ENCODE measurements at regions not wholly inside any gene's neighbourhood (a gene's known extent, or its start where the extent isn't known, plus 50 kb on each side); places are given as distances from the start of the nearest gene placed in this dataset.

DNA sequence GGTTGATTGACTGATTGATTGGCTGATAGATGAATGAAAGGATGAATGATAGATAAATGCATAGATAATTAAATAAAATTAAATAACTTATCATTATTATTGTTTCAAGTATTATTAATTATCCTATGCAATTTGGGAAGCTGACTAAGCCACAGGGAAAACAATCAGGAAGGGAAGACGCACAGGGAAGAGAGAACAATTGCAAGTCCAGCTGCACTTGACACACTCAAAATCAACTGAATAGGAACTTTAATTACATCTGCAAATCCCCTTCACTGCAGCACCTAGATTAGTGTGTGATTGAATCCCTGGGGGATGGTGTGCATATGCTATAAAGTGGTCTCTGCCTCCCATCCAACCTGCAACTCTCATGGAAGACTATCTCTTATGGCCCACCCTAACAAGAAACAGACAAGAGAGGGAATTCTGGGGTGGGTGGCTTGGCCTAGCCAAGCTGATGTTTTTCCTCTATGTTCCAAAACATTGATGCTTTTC is 161.1 kb upstream of the FGGY start:
- no peaks in the 10 kb centered on the region for H3K36me3 ChIP-seq (ENCODE audit: insufficient read depth, low read length, poor library complexity, severe bottlenecking)
- POLR2A ChIA-PET (ENCODE audit: low non-redundant PET), result no interaction called here
- TF ChIP-seq, protein P1, sequence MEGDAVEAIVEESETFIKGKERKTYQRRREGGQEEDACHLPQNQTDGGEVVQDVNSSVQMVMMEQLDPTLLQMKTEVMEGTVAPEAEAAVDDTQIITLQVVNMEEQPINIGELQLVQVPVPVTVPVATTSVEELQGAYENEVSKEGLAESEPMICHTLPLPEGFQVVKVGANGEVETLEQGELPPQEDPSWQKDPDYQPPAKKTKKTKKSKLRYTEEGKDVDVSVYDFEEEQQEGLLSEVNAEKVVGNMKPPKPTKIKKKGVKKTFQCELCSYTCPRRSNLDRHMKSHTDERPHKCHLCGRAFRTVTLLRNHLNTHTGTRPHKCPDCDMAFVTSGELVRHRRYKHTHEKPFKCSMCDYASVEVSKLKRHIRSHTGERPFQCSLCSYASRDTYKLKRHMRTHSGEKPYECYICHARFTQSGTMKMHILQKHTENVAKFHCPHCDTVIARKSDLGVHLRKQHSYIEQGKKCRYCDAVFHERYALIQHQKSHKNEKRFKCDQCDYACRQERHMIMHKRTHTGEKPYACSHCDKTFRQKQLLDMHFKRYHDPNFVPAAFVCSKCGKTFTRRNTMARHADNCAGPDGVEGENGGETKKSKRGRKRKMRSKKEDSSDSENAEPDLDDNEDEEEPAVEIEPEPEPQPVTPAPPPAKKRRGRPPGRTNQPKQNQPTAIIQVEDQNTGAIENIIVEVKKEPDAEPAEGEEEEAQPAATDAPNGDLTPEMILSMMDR (conservative IDR thresholded peaks at IDR 0.05; ENCODE audit: low read depth, low read length), result no peak
- intact Hi-C loops (cut with micrococcal nuclease; ENCODE audit: unreplicated experiment), result no loop called here
- no peaks in the 10 kb centered on the region for H3K9me3 ChIP-seq (ENCODE audit: low read depth, low read length, poor library complexity, severe bottlenecking)
- H3K4me1 ChIP-seq (ENCODE audit: insufficient read depth, low read length, poor library complexity, severe bottlenecking), result peaks cover 25% of the 10 kb centered on the region
- no peak for DNase-seq (ENCODE audit: low spot score)
- H3K27me3 ChIP-seq (replicated peaks; ENCODE audit: insufficient read depth, low read depth, low read length, poor library complexity), result no peaks in the 10 kb centered on the region
- no TSS peak for BruUV-seq (replicated peaks)
- CTCF ChIA-PET, result no interaction called here
- no peak overlapping the region for H3K4me3 ChIP-seq (ENCODE audit: low read depth, low read length, poor library complexity, severe bottlenecking)
- no peak overlapping the region for H3K27ac ChIP-seq (ENCODE audit: low read depth, low read length, poor library complexity, severe bottlenecking)

DNA sequence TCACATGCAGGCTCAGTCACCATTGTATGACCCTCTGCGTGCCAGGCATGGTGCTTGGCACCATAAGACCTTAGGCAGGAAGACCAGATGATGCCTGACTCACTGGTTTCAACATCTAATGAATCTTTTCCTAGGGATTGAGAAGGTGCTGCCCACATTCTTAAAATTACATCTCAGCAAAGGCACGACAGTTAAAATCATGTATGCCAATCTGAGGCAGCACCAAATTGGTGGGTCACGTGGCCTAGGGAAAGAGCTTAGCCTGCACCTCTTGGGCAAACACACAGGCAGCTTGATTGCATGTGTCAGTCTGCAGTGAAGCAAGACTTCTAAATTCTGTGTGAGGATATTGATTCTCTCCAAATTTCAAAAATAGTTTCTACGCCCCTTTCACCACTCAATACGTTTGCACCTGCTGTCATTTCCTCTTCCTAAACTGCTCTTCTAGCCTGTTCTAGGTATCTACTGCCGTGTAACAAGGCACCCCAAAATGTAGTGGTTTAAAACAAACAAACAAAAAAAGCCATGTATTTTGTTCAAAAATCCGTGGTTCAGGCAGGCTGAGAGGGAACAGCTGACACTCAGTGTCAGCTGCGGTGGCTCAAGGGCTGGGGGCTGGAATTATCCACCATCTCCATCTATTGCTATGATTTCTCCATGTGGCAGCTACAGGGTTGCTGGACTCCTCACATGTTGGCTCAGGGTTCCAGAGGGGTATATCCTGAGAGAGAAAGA is 160.2 kb upstream of the FGGY start:
- POLR2A ChIA-PET (ENCODE audit: low non-redundant PET), result no interaction called here
- no peak overlapping the region for H3K27ac ChIP-seq (ENCODE audit: low read depth, low read length, poor library complexity, severe bottlenecking)
- H3K4me3 ChIP-seq (ENCODE audit: low read depth, low read length, poor library complexity, severe bottlenecking), result no peak overlapping the region
- CTCF ChIA-PET, result no interaction called here
- intact Hi-C loops (cut with micrococcal nuclease; ENCODE audit: unreplicated experiment), result no loop called here
- no peaks in the 10 kb centered on the region for H3K9me3 ChIP-seq (ENCODE audit: low read depth, low read length, poor library complexity, severe bottlenecking)
- H3K27me3 ChIP-seq (replicated peaks; ENCODE audit: insufficient read depth, low read depth, low read length, poor library complexity), result no peaks in the 10 kb centered on the region
- H3K4me1 ChIP-seq (ENCODE audit: insufficient read depth, low read length, poor library complexity, severe bottlenecking), result peaks cover 24% of the 10 kb centered on the region
- no peak for DNase-seq (ENCODE audit: low spot score)
- H3K36me3 ChIP-seq (ENCODE audit: insufficient read depth, low read length, poor library complexity, severe bottlenecking), result no peaks in the 10 kb centered on the region
- TF ChIP-seq, protein P1 (conservative IDR thresholded peaks at IDR 0.05; ENCODE audit: low read depth, low read length), result no peak
- no peak for TF ChIP-seq EZH2 (IDR thresholded peaks at IDR 0.05; ENCODE audit: borderline replicate concordance, low read depth, low read length, poor library complexity, severe bottlenecking)
- BruUV-seq (replicated peaks), result no TSS peak

DNA sequence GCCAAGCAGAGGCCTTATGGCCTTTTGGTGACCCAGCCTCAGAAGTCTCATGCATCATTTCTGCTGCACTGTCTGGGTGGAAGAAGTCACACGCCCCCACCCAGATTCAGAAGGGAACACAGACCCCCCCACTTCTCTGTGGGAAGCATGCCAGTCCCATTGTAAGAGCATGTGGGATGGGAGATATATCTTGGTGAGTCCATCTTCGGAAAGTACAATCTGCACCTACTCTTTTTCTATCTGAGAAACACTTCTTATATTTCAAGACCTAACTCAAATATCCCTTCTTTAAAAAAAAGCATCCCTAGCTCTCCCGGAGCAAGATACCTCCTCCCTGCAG is 159.6 kb upstream of the FGGY start:
- Histone ChIP-seq H3K9me3 (ENCODE audit: low read depth, low read length, poor library complexity, severe bottlenecking) (no peaks in the 10 kb centered on the region), H3K36me3 (ENCODE audit: insufficient read depth, low read length, poor library complexity, severe bottlenecking) (no peaks in the 10 kb centered on the region), H3K4me1 (ENCODE audit: insufficient read depth, low read length, poor library complexity, severe bottlenecking) (peaks cover 19% of the 10 kb centered on the region), H3K4me3 (ENCODE audit: low read depth, low read length, poor library complexity, severe bottlenecking) (no peak overlapping the region), H3K27me3 (replicated peaks; ENCODE audit: insufficient read depth, low read depth, low read length, poor library complexity) (no peaks in the 10 kb centered on the region), H3K27ac (ENCODE audit: low read depth, low read length, poor library complexity, severe bottlenecking) (no peak overlapping the region)
- ChIA-PET CTCF (no interaction called here), POLR2A (ENCODE audit: low non-redundant PET) (no interaction called here)
- intact Hi-C loops (cut with micrococcal nuclease; ENCODE audit: unreplicated experiment), result no loop called here
- DNase-seq (ENCODE audit: low spot score), result no peak
- TF ChIP-seq EZH2 (IDR thresholded peaks at IDR 0.05; ENCODE audit: borderline replicate concordance, low read depth, low read length, poor library complexity, severe bottlenecking), result no peak
- TF ChIP-seq, protein P1 (conservative IDR thresholded peaks at IDR 0.05; ENCODE audit: low read depth, low read length), result no peak
- BruUV-seq (replicated peaks), result no TSS peak

Measured in A673 (cell line).